Panc1 (cell line): ENCODE measurements at regions not wholly inside any gene's neighbourhood (a gene's known extent, or its start where the extent isn't known, plus 50 kb on each side); places are given as distances from the start of the nearest gene placed in this dataset.

Experiments
- POLR2AphosphoS5 ChIP-seq: IDR thresholded peaks from 2 replicates; pipeline ENCODE4 v1.6.1; 2012; ENCODE audit warnings: mild to moderate bottlenecking, low read depth, low read length, moderate library complexity
- TCF7L2 ChIP-seq: IDR thresholded peaks from 2 replicates; pipeline ENCODE4 v1.6.1; 2011; ENCODE audit warnings: mild to moderate bottlenecking, low read depth, low read length, inconsistent platforms
- TF ChIP-seq, protein P1 (sequence below): fragments of 450-650 bp; IDR thresholded peaks from 2 replicates; pipeline ENCODE4 v1.5.1; 2017; ENCODE audit warnings: mild to moderate bottlenecking
- TF ChIP-seq, protein P2 (sequence below), 2 experiments: IDR thresholded peaks; 2 replicates each; pipeline ENCODE4 v1.6.1; 2011 to 2012; ENCODE audit warnings: low read depth in 2 of 2, control low read depth in 1 of 2, low read length in 1 of 2, mild to moderate bottlenecking in 1 of 2, moderate library complexity in 1 of 2; ENCODE audit not compliant: insufficient read depth in 1 of 2

DNA sequence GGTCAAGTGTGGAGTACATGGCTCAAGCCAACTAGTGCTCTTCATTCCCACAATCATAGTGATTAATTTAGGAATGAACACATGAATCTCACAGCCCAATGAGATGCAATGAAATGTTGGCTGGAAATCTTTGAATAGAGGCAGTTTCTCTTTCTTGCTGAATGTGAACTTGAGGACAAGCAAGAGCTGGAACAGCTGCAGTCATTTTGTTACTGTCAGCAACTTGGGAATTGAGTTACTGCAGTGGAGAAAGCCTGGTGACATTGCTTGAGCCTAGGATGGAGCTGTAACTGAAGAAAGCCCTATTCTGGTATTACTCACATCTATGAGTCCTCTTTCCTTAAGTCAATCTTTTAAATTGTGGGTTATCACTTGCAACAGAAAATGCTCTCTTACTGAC, 62.3 kb downstream of the YIPF5 start:
- TF ChIP-seq, protein P1, sequence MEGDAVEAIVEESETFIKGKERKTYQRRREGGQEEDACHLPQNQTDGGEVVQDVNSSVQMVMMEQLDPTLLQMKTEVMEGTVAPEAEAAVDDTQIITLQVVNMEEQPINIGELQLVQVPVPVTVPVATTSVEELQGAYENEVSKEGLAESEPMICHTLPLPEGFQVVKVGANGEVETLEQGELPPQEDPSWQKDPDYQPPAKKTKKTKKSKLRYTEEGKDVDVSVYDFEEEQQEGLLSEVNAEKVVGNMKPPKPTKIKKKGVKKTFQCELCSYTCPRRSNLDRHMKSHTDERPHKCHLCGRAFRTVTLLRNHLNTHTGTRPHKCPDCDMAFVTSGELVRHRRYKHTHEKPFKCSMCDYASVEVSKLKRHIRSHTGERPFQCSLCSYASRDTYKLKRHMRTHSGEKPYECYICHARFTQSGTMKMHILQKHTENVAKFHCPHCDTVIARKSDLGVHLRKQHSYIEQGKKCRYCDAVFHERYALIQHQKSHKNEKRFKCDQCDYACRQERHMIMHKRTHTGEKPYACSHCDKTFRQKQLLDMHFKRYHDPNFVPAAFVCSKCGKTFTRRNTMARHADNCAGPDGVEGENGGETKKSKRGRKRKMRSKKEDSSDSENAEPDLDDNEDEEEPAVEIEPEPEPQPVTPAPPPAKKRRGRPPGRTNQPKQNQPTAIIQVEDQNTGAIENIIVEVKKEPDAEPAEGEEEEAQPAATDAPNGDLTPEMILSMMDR, result no peak
- TF ChIP-seq, protein P2, sequence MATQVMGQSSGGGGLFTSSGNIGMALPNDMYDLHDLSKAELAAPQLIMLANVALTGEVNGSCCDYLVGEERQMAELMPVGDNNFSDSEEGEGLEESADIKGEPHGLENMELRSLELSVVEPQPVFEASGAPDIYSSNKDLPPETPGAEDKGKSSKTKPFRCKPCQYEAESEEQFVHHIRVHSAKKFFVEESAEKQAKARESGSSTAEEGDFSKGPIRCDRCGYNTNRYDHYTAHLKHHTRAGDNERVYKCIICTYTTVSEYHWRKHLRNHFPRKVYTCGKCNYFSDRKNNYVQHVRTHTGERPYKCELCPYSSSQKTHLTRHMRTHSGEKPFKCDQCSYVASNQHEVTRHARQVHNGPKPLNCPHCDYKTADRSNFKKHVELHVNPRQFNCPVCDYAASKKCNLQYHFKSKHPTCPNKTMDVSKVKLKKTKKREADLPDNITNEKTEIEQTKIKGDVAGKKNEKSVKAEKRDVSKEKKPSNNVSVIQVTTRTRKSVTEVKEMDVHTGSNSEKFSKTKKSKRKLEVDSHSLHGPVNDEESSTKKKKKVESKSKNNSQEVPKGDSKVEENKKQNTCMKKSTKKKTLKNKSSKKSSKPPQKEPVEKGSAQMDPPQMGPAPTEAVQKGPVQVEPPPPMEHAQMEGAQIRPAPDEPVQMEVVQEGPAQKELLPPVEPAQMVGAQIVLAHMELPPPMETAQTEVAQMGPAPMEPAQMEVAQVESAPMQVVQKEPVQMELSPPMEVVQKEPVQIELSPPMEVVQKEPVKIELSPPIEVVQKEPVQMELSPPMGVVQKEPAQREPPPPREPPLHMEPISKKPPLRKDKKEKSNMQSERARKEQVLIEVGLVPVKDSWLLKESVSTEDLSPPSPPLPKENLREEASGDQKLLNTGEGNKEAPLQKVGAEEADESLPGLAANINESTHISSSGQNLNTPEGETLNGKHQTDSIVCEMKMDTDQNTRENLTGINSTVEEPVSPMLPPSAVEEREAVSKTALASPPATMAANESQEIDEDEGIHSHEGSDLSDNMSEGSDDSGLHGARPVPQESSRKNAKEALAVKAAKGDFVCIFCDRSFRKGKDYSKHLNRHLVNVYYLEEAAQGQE (IDR thresholded peaks at IDR 0.05; ENCODE audit: insufficient read depth in 1 of 2, low read depth in 2 of 2, low read length in 1 of 2), result no peak
- no peak for TF ChIP-seq POLR2AphosphoS5
- TF ChIP-seq TCF7L2, result no peak
